ENCODE measurements at regions not wholly inside any gene's neighbourhood (a gene's known extent, or its start where the extent isn't known, plus 50 kb on each side); places are given as distances from the start of the nearest gene placed in this dataset.

DNA sequence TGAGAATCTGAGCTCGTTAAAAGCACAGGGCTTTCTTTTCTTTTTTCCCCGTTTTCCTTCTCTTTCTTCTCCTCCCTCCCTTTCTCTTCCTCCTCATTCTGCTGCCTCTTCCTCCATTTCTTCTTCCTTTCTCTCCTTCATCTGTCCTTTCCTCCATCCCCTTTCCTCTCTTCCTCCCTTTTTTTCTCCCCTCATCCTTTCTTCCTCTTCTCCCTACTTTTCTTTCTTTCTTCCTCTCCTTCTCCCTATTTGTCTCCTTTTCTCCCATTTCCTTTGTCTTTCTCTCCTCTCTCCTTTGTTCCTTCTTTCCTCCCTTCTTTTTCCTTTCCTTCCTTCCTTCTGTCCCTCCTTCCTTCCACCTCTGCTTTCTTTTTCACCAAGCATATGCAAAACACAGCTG, 649.4 kb downstream of the IRX1 start:
- POLR2A ChIA-PET: no interaction called here
- no peak overlapping the region for H3K4me3 ChIP-seq (ENCODE audit: low read depth, low read length)
- no peaks in the 10 kb centered on the region for H3K36me3 ChIP-seq (ENCODE audit: control insufficient read depth, insufficient read depth, low read length)
- CTCF ChIA-PET: no interaction called here
- Mint-ChIP-seq H3K27ac (ENCODE audit: unreplicated experiment) (no peak overlapping the region), H3K27me3 (ENCODE audit: insufficient read depth, unreplicated experiment) (peaks cover 4% of the 10 kb centered on the region), H3K36me3 (ENCODE audit: insufficient read depth, unreplicated experiment) (no peaks in the 10 kb centered on the region), H3K9me3 (ENCODE audit: unreplicated experiment) (no peaks in the 10 kb centered on the region), H3K4me1 (ENCODE audit: low read depth, unreplicated experiment) (no peaks in the 10 kb centered on the region), H3K4me3 (ENCODE audit: unreplicated experiment) (no peak overlapping the region)
- TF ChIP-seq, protein P1, sequence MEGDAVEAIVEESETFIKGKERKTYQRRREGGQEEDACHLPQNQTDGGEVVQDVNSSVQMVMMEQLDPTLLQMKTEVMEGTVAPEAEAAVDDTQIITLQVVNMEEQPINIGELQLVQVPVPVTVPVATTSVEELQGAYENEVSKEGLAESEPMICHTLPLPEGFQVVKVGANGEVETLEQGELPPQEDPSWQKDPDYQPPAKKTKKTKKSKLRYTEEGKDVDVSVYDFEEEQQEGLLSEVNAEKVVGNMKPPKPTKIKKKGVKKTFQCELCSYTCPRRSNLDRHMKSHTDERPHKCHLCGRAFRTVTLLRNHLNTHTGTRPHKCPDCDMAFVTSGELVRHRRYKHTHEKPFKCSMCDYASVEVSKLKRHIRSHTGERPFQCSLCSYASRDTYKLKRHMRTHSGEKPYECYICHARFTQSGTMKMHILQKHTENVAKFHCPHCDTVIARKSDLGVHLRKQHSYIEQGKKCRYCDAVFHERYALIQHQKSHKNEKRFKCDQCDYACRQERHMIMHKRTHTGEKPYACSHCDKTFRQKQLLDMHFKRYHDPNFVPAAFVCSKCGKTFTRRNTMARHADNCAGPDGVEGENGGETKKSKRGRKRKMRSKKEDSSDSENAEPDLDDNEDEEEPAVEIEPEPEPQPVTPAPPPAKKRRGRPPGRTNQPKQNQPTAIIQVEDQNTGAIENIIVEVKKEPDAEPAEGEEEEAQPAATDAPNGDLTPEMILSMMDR (IDR thresholded peaks at IDR 0.05; ENCODE audit: insufficient read depth in 1 of 2, low read depth in 1 of 2, low read length in 1 of 2, severe bottlenecking in 1 of 2, unreplicated experiment in 1 of 2): no peak
- no peaks in the 10 kb centered on the region for H3K4me1 ChIP-seq
- intact Hi-C loops (cut with micrococcal nuclease; ENCODE audit: unreplicated experiment): no loop called here
- BruUV-seq (replicated peaks): no TSS peak
- no peak for DNase-seq
- no peaks in the 10 kb centered on the region for H3K9me3 ChIP-seq
- no peaks in the 10 kb centered on the region for H3K27me3 ChIP-seq (replicated peaks; ENCODE audit: control insufficient read depth, insufficient read depth, low read length)

DNA sequence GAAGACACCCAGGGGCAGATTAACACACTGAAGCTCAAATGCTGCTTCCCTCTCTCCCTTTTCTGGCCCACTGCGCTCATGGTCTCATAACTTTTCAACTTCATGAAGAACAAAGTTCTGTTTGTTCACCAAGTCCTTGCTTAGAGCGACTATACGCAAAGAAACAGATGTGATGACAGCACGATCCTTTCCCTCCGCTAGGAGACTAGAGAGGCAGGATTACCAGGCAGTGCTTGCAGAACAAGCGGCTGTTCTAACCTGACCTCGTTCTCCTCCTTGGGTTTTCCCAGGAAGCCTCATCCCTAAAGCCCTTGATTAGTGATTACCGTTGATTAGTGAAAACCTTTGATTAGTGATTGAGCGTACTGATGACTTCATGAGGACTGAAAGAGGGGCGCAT, 649.9 kb downstream of the IRX1 start:
- Mint-ChIP-seq H3K9me3 (ENCODE audit: unreplicated experiment) (no peaks in the 10 kb centered on the region), H3K36me3 (ENCODE audit: insufficient read depth, unreplicated experiment) (no peaks in the 10 kb centered on the region), H3K4me3 (ENCODE audit: unreplicated experiment) (no peak overlapping the region), H3K27ac (ENCODE audit: unreplicated experiment) (no peak overlapping the region), H3K27me3 (ENCODE audit: insufficient read depth, unreplicated experiment) (peaks cover 4% of the 10 kb centered on the region), H3K4me1 (ENCODE audit: low read depth, unreplicated experiment) (no peaks in the 10 kb centered on the region)
- Histone ChIP-seq H3K4me1 (no peaks in the 10 kb centered on the region), H3K27me3 (replicated peaks; ENCODE audit: control insufficient read depth, insufficient read depth, low read length) (no peaks in the 10 kb centered on the region), H3K9me3 (no peaks in the 10 kb centered on the region), H3K36me3 (ENCODE audit: control insufficient read depth, insufficient read depth, low read length) (no peaks in the 10 kb centered on the region), H3K4me3 (ENCODE audit: low read depth, low read length) (no peak overlapping the region)
- ChIA-PET POLR2A (no interaction called here), CTCF (no interaction called here)
- intact Hi-C loops (cut with micrococcal nuclease; ENCODE audit: unreplicated experiment): no loop called here
- DNase-seq: no peak
- BruUV-seq (replicated peaks): no TSS peak
- TF ChIP-seq, protein P1 (IDR thresholded peaks at IDR 0.05; ENCODE audit: insufficient read depth in 1 of 2, low read depth in 1 of 2, low read length in 1 of 2, severe bottlenecking in 1 of 2, unreplicated experiment in 1 of 2): no peak

DNA sequence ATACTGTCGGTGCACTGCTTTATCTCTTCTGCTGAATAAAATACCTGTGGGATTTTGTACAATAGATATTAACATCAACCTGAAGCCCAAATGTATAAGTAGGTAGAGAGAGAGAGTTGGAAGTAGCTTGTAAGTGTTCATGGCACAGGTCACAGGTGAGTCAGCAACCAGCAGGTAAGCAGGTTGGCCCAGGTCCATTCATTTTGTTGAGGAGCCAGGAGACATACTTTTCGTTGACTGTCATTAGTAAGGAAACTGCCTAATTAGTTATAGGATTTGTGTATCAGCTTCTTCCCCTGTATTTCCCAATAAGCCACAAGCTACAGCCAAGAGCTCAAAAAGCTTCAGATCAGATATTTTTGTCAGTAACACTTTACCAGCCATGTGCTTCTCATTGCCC, 650.8 kb downstream of the IRX1 start:
- TF ChIP-seq, protein P1 (IDR thresholded peaks at IDR 0.05; ENCODE audit: insufficient read depth in 1 of 2, low read depth in 1 of 2, low read length in 1 of 2, severe bottlenecking in 1 of 2, unreplicated experiment in 1 of 2): no peak
- Mint-ChIP-seq H3K4me3 (ENCODE audit: unreplicated experiment) (no peak overlapping the region), H3K27ac (ENCODE audit: unreplicated experiment) (no peak overlapping the region), H3K36me3 (ENCODE audit: insufficient read depth, unreplicated experiment) (no peaks in the 10 kb centered on the region), H3K4me1 (ENCODE audit: low read depth, unreplicated experiment) (no peaks in the 10 kb centered on the region), H3K27me3 (ENCODE audit: insufficient read depth, unreplicated experiment) (peaks cover 4% of the 10 kb centered on the region), H3K9me3 (ENCODE audit: unreplicated experiment) (no peaks in the 10 kb centered on the region)
- no peaks in the 10 kb centered on the region for H3K36me3 ChIP-seq (ENCODE audit: control insufficient read depth, insufficient read depth, low read length)
- no peaks in the 10 kb centered on the region for H3K4me1 ChIP-seq
- H3K9me3 ChIP-seq: no peaks in the 10 kb centered on the region
- CTCF ChIA-PET: no interaction called here
- DNase-seq: no peak
- POLR2A ChIA-PET: interaction anchor here (0.6 kb wide), 1 partner anchor 324 kb away, joined by 3 read pairs; no protein-coding TSS in a partner anchor
- no peaks in the 10 kb centered on the region for H3K27me3 ChIP-seq (replicated peaks; ENCODE audit: control insufficient read depth, insufficient read depth, low read length)
- no peak overlapping the region for H3K4me3 ChIP-seq (ENCODE audit: low read depth, low read length)
- intact Hi-C loops (cut with micrococcal nuclease; ENCODE audit: unreplicated experiment): no loop called here
- no TSS peak for BruUV-seq (replicated peaks)

All from Caco-2 (cell line).